ENCODE measurements at regions not wholly inside any gene's neighbourhood (a gene's known extent, or its start where the extent isn't known, plus 50 kb on each side); places are given as distances from the start of the nearest gene placed in this dataset.

- TF ChIP-seq ARNT2 (CRISPR knock-in tag; IDR thresholded peaks at IDR 0.05; ENCODE audit: low read depth) (0 out of 2 replicates have a peak, but pooled peaks have one; percentile 31), ZNF34 (CRISPR knock-in tag; IDR thresholded peaks at IDR 0.05; ENCODE audit: borderline replicate concordance) (no peak), ADNP (CRISPR knock-in tag; IDR thresholded peaks at IDR 0.05) (no peak), SP5 (CRISPR knock-in tag; IDR thresholded peaks at IDR 0.05; ENCODE audit: borderline replicate concordance, low read depth) (no peak), NR1H2 (CRISPR knock-in tag; IDR thresholded peaks at IDR 0.05; ENCODE audit: borderline replicate concordance, low read depth) (no peak), ATF3 (CRISPR knock-in tag; IDR thresholded peaks at IDR 0.05) (0 out of 2 replicates have a peak, but pooled peaks have one; percentile 20), KDM2A (CRISPR knock-in tag; IDR thresholded peaks at IDR 0.05; ENCODE audit: borderline replicate concordance, low read depth) (no peak), SCMH1 (CRISPR knock-in tag; IDR thresholded peaks at IDR 0.05; ENCODE audit: borderline replicate concordance) (no peak), U2AF2 (IDR thresholded peaks at IDR 0.05; ENCODE audit: low read depth, low read length) (no peak), KMT2A (CRISPR knock-in tag; IDR thresholded peaks at IDR 0.05) (peak; percentile 11; the same call in 1 of the 2 replicates), PAWR (CRISPR knock-in tag; IDR thresholded peaks at IDR 0.05; ENCODE audit: borderline replicate concordance) (no peak), RORA (CRISPR knock-in tag; IDR thresholded peaks at IDR 0.05) (no peak), PHF20 (CRISPR knock-in tag; IDR thresholded peaks at IDR 0.05) (no peak), ZNF761 (CRISPR knock-in tag; conservative IDR thresholded peaks at IDR 0.05) (no peak), ZBTB38 (CRISPR knock-in tag; IDR thresholded peaks at IDR 0.05) (no peak), HDAC1 (CRISPR knock-in tag; IDR thresholded peaks at IDR 0.05) (peak; percentile 42; the same call in 1 of the 2 replicates), ATF7-NPFF (CRISPR knock-in tag; IDR thresholded peaks at IDR 0.05; ENCODE audit: low read depth) (0 out of 2 replicates have a peak, but pooled peaks have one; percentile 39), ZNF672 (CRISPR knock-in tag; IDR thresholded peaks at IDR 0.05) (no peak), ZNF230 (CRISPR knock-in tag; IDR thresholded peaks at IDR 0.05) (no peak), PHB2 (IDR thresholded peaks at IDR 0.05; ENCODE audit: partially characterized antibody) (no peak), NPAS2 (CRISPR knock-in tag; IDR thresholded peaks at IDR 0.05; ENCODE audit: borderline replicate concordance) (no peak), PREB (CRISPR knock-in tag; IDR thresholded peaks at IDR 0.05) (no peak), TERF1 (CRISPR knock-in tag; IDR thresholded peaks at IDR 0.05) (no peak), MAFK (conservative IDR thresholded peaks at IDR 0.05 in 1 of 2, IDR thresholded peaks at IDR 0.05 in 1 of 2; ENCODE audit: low read length in 2 of 2) (no peak), CREB3 (CRISPR knock-in tag; IDR thresholded peaks at IDR 0.05) (no peak), ZFP41 (CRISPR knock-in tag; IDR thresholded peaks at IDR 0.05; ENCODE audit: borderline replicate concordance) (no peak), ZBTB37 (CRISPR knock-in tag; IDR thresholded peaks at IDR 0.05) (no peak)
These were observed 50.0 kb upstream of the DST start (continued) for GRCh38 chr6:56692523-56693245.

Measured in HepG2 (cell line).